Right lobe of liver (tissue), 4 donors: ENCODE measurements at regions not wholly inside any gene's neighbourhood (a gene's known extent, or its start where the extent isn't known, plus 50 kb on each side); places are given as distances from the start of the nearest gene placed in this dataset.

Experiments
- POLR2A ChIP-seq: fragments of 450-650 bp; IDR thresholded peaks from one replicate; pipeline ENCODE4 v1.6.1; 2017; ENCODE audit warnings: antibody characterized with exemption, mild to moderate bottlenecking
- TF ChIP-seq, protein P1 (sequence below), 4 donors: fragments of 200-600 bp in 3 of 4; fragments of 450-650 bp in 1 of 4; IDR thresholded peaks; one replicate each; pipeline versions ENCODE4 v1.5.1 to v1.8.0; 2016 to 2022; ENCODE audit warnings: antibody characterized with exemption in 4 of 4, mild to moderate bottlenecking in 2 of 4
- donor health status: DM: no; HTN: no; CAD: no.
- donor health status: DM: no; HTN: no; CAD: no.
- donor health status: DM: no; HTN: yes; CAD: no.

DNA sequence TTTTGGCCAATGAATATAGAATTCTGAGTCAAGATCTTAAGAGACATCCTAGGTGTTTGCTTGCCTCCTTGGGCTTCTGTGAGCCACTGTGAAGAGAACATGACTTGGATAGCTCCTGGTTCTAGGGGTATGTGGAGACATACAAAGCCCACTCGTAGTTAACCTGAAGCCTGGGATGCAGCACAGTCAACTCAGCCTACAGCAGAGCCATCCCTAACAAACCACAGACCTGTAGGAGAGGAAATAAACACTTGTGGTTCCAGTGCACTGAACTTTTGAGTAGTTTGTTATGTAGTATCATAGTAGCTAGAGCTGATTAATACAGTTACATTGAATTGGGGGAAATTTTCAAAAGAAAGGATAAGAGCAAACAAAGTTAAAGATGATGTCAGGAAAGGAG is 474.4 kb upstream of the HSF2 start:
- TF ChIP-seq, protein P1, sequence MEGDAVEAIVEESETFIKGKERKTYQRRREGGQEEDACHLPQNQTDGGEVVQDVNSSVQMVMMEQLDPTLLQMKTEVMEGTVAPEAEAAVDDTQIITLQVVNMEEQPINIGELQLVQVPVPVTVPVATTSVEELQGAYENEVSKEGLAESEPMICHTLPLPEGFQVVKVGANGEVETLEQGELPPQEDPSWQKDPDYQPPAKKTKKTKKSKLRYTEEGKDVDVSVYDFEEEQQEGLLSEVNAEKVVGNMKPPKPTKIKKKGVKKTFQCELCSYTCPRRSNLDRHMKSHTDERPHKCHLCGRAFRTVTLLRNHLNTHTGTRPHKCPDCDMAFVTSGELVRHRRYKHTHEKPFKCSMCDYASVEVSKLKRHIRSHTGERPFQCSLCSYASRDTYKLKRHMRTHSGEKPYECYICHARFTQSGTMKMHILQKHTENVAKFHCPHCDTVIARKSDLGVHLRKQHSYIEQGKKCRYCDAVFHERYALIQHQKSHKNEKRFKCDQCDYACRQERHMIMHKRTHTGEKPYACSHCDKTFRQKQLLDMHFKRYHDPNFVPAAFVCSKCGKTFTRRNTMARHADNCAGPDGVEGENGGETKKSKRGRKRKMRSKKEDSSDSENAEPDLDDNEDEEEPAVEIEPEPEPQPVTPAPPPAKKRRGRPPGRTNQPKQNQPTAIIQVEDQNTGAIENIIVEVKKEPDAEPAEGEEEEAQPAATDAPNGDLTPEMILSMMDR (IDR thresholded peaks at IDR 0.05), result no peak
- no peak for TF ChIP-seq POLR2A
